Stomach (tissue), 8 donors: ENCODE measurements at regions not wholly inside any gene's neighbourhood (a gene's known extent, or its start where the extent isn't known, plus 50 kb on each side); places are given as distances from the start of the nearest gene placed in this dataset.

Experiments
- DNase-seq, 2 donors: peaks; one replicate each; pipeline versions ENCODE4 v3.0.0 to v3.0.0-alpha.2; 2013 to 2019
- H3K27ac ChIP-seq, 5 donors: fragments of 200-600 bp in 4 of 5; sonication (generic) in 4 of 5; one replicate each; pipeline ENCODE4 v1.5.1; 2013 to 2019; ENCODE audit warnings: mild to moderate bottlenecking in 1 of 5, moderate library complexity in 1 of 5
- H3K27me3 ChIP-seq, 3 donors: fragments of 200-600 bp; sonication (generic); one replicate each; pipeline ENCODE4 v1.5.1; 2017 to 2019; ENCODE audit warnings: mixed run types in 1 of 3
- H3K36me3 ChIP-seq, 4 donors: fragments of 200-600 bp; sonication (generic); 1 replicate in 3 of 4; 2 replicates in 1 of 4; pipeline ENCODE4 v1.5.1; 2016 to 2019
- H3K4me1 ChIP-seq, 4 donors: fragments of 200-600 bp; sonication (generic); one replicate each; pipeline ENCODE4 v1.5.1; 2016 to 2019
- H3K4me3 ChIP-seq, 4 donors: fragments of 200-600 bp; sonication (generic) in 3 of 4; one replicate each; pipeline ENCODE4 v1.5.1; 2016 to 2019; ENCODE audit warnings: mild to moderate bottlenecking in 1 of 4
- H3K9me3 ChIP-seq, 4 donors: fragments of 200-600 bp; sonication (generic); one replicate each; pipeline ENCODE4 v1.5.1; 2016 to 2019
- CTCF ChIP-seq, 7 experiments: fragments of 450-650 bp in 4 of 7; fragments of 200-600 bp in 3 of 7; sonication (generic) in 3 of 7; IDR thresholded peaks; one replicate each; pipeline ENCODE4 v1.5.1; 2016 to 2019; ENCODE audit warnings: antibody characterized with exemption in 7 of 7, control low read depth in 2 of 7, mild to moderate bottlenecking in 1 of 7
- EP300 ChIP-seq: sonication (generic); formaldehyde crosslinking; IDR thresholded peaks from one replicate; pipeline ENCODE4 v1.6.1; 2017; ENCODE audit warnings: antibody characterized with exemption
- POLR2A ChIP-seq, 4 donors: fragments of 450-650 bp; IDR thresholded peaks; one replicate each; pipeline ENCODE4 v1.6.1; 2016; ENCODE audit warnings: antibody characterized with exemption in 4 of 4, control low read depth in 2 of 4, mild to moderate bottlenecking in 1 of 4, moderate library complexity in 1 of 4
- POLR2AphosphoS5 ChIP-seq, 3 donors: sonication (generic); formaldehyde crosslinking; IDR thresholded peaks; one replicate each; pipeline ENCODE4 v1.6.1; 2016; ENCODE audit warnings: antibody characterized with exemption in 3 of 3
- WGBS, 5 donors: extraction: QIAGEN DNeasy Blood & Tissue Kit in 3 of 5; methylation state at CpG; one replicate each; pipeline versions ENCODE4 v1.1.5 to v1.1.7; 2013 to 2018; 5-methylcytosine and 5-hydroxymethylcytosine counted together
- intact Hi-C: fragments of 100-400 bp; cut with DNase I; formaldehyde crosslinking; loops from one replicate; pipeline ENCODE4 v1.15.1; 2023; ENCODE audit warnings: low total_unique reads
- donor health status: healthy with polysubstance abuse.
- donor health status: Bipolar disorder and iron deficiency.
- donor health status: healthy.

GRCh38 chr9:80078826-80079225 is 507.1 kb downstream of the TLE4 start:
- TF ChIP-seq EP300 = no peak
- TF ChIP-seq POLR2A (IDR thresholded peaks at IDR 0.05) = no peak
- TF ChIP-seq CTCF (IDR thresholded peaks at IDR 0.05) = no peak
- TF ChIP-seq POLR2AphosphoS5 (IDR thresholded peaks at IDR 0.05) = no peak
- intact Hi-C loops = no loop called here
- Histone ChIP-seq H3K36me3 (no peaks in the 10 kb centered on the region), H3K27ac (no peak overlapping the region), H3K9me3 (peaks cover 0 to 7% (median 5%) of the 10 kb centered on the region in 4 donors), H3K4me1 (peaks cover 0 to 6% (median 3%) of the 10 kb centered on the region in 4 donors), H3K4me3 (no peak overlapping the region), H3K27me3 (no peaks in the 10 kb centered on the region)
- WGBS, 5 donors = 64 to 87% (median 78%) methylated on average over 1 of the region's 1 CpG
- DNase-seq = no peak

GRCh38 chr9:80077059-80077458 is 505.3 kb downstream of the TLE4 start:
- Histone ChIP-seq H3K4me3 (no peak overlapping the region), H3K9me3 (peaks cover 0 to 7% (median 5%) of the 10 kb centered on the region in 4 donors), H3K36me3 (no peaks in the 10 kb centered on the region), H3K27me3 (no peaks in the 10 kb centered on the region), H3K27ac (no peak overlapping the region), H3K4me1 (peaks cover 0 to 6% (median 3%) of the 10 kb centered on the region in 4 donors)
- 87 to 95% (median 91%) methylated on average over 3 of the region's 3 CpGs for WGBS, 5 donors
- intact Hi-C loops = no loop called here
- TF ChIP-seq EP300 (no peak), CTCF (IDR thresholded peaks at IDR 0.05) (no peak), POLR2A (IDR thresholded peaks at IDR 0.05) (no peak), POLR2AphosphoS5 (IDR thresholded peaks at IDR 0.05) (no peak)
- DNase-seq = no peak

GRCh38 chr9:80076162-80076561 is 504.4 kb downstream of the TLE4 start:
- H3K9me3 ChIP-seq = peaks cover 0 to 5% (median 3%) of the 10 kb centered on the region in 4 donors
- H3K4me1 ChIP-seq = peaks cover 0 to 6% (median 3%) of the 10 kb centered on the region in 4 donors
- intact Hi-C loops = no loop called here
- H3K36me3 ChIP-seq = no peaks in the 10 kb centered on the region
- WGBS, 5 donors = 73 to 81% (median 77%) methylated on average over 4 of the region's 4 CpGs
- H3K4me3 ChIP-seq = no peak overlapping the region
- DNase-seq = no peak
- no peaks in the 10 kb centered on the region for H3K27me3 ChIP-seq
- H3K27ac ChIP-seq = no peak overlapping the region
- TF ChIP-seq POLR2A (IDR thresholded peaks at IDR 0.05) = no peak
- no peak for TF ChIP-seq EP300
- TF ChIP-seq POLR2AphosphoS5 (IDR thresholded peaks at IDR 0.05) = no peak
- no peak for TF ChIP-seq CTCF (IDR thresholded peaks at IDR 0.05)

- intact Hi-C loops = no loop called here
- Histone ChIP-seq H3K27ac (no peak overlapping the region), H3K36me3 (no peaks in the 10 kb centered on the region), H3K4me3 (no peak overlapping the region), H3K9me3 (no peaks in the 10 kb centered on the region), H3K4me1 (peaks cover 0 to 6% (median 3%) of the 10 kb centered on the region in 4 donors), H3K27me3 (no peaks in the 10 kb centered on the region)
- TF ChIP-seq EP300 = no peak
- no peak for TF ChIP-seq POLR2AphosphoS5 (IDR thresholded peaks at IDR 0.05)
- no peak for TF ChIP-seq CTCF (IDR thresholded peaks at IDR 0.05)
- no peak for TF ChIP-seq POLR2A (IDR thresholded peaks at IDR 0.05)
- DNase-seq = peak in 1 of 2 donors; percentile 26
- WGBS, 5 donors = 35 to 55% (median 40%) methylated on average over 5 of the region's 5 CpGs
These were observed 502.7 kb downstream of the TLE4 start for GRCh38 chr9:80074439-80074838.
